ENCODE measurements at regions not wholly inside any gene's neighbourhood (a gene's known extent, or its start where the extent isn't known, plus 50 kb on each side); places are given as distances from the start of the nearest gene placed in this dataset.

GRCh38 chr10:78269060-78269459 lies 235.4 kb downstream of the RPS24 start:
- no peak for DNase-seq (ENCODE audit: low read depth, low spot score)

- DNase-seq (ENCODE audit: low read depth, low spot score): no peak
Observed at GRCh38 chr10:78272329-78272728, 238.7 kb downstream of the RPS24 start.

- no peak for DNase-seq (ENCODE audit: low read depth, low spot score)
Observed at GRCh38 chr10:78274491-78274890, 240.8 kb downstream of the RPS24 start.

GRCh38 chr10:78276139-78276538 lies 242.5 kb downstream of the RPS24 start:
- no peak for DNase-seq (ENCODE audit: low read depth, low spot score)

GRCh38 chr10:78277314-78278057 lies 243.8 kb downstream of the RPS24 start:
- no peak for DNase-seq (ENCODE audit: low read depth, low spot score)

GRCh38 chr10:78278058-78278404 lies 244.4 kb downstream of the RPS24 start:
- DNase-seq (ENCODE audit: low read depth, low spot score): no peak

GRCh38 chr10:78279756-78280155 lies 246.1 kb downstream of the RPS24 start:
- DNase-seq (ENCODE audit: low read depth, low spot score): no peak

- DNase-seq (ENCODE audit: low read depth, low spot score): no peak
Observed at GRCh38 chr10:78280604-78281003, 246.9 kb downstream of the RPS24 start.

GRCh38 chr10:78281627-78282026 lies 248.0 kb downstream of the RPS24 start:
- no peak for DNase-seq (ENCODE audit: low read depth, low spot score)

- no peak for DNase-seq (ENCODE audit: low read depth, low spot score)
Observed at GRCh38 chr10:78283069-78283682, 249.5 kb downstream of the RPS24 start.

- no peak for DNase-seq (ENCODE audit: low read depth, low spot score)
Observed at GRCh38 chr10:78284381-78284780, 250.7 kb downstream of the RPS24 start.

- DNase-seq (ENCODE audit: low read depth, low spot score): no peak
Observed at GRCh38 chr10:78285226-78285625, 251.6 kb downstream of the RPS24 start.

- no peak for DNase-seq (ENCODE audit: low read depth, low spot score)
Observed at GRCh38 chr10:78286186-78286585, 252.5 kb downstream of the RPS24 start.

GRCh38 chr10:78286668-78287067 lies 253.0 kb downstream of the RPS24 start:
- no peak for DNase-seq (ENCODE audit: low read depth, low spot score)

- no peak for DNase-seq (ENCODE audit: low read depth, low spot score)
Observed at GRCh38 chr10:78287618-78288017, 254.0 kb downstream of the RPS24 start.

GRCh38 chr10:78288663-78289062 lies 255.0 kb downstream of the RPS24 start:
- no peak for DNase-seq (ENCODE audit: low read depth, low spot score)

GRCh38 chr10:78290131-78290750 lies 256.6 kb downstream of the RPS24 start:
- no peak for DNase-seq (ENCODE audit: low read depth, low spot score)

GRCh38 chr10:78291722-78292121 lies 258.1 kb downstream of the RPS24 start:
- no peak for DNase-seq (ENCODE audit: low read depth, low spot score)

GRCh38 chr10:78292250-78292981 lies 258.8 kb downstream of the RPS24 start:
- DNase-seq (ENCODE audit: low read depth, low spot score): no peak

GRCh38 chr10:78292982-78293865 lies 259.6 kb downstream of the RPS24 start:
- DNase-seq (ENCODE audit: low read depth, low spot score): no peak

GRCh38 chr10:78295242-78295641 lies 261.6 kb downstream of the RPS24 start:
- DNase-seq (ENCODE audit: low read depth, low spot score): no peak
